ENCODE measurements at regions not wholly inside any gene's neighbourhood (a gene's known extent, or its start where the extent isn't known, plus 50 kb on each side); places are given as distances from the start of the nearest gene placed in this dataset.

- no peak overlapping the region for H2AFZ ChIP-seq (ENCODE audit: low read depth, low read length)
- no peaks in the 10 kb centered on the region for H3K36me3 ChIP-seq (ENCODE audit: insufficient read depth, low read length)
- no peaks in the 10 kb centered on the region for H3K9me3 ChIP-seq (ENCODE audit: low read length)
- no peak overlapping the region for H3K4me3 ChIP-seq (ENCODE audit: low read length)
- no peaks in the 10 kb centered on the region for H3K27me3 ChIP-seq (ENCODE audit: insufficient read depth, low read length)
- H3K4me1 ChIP-seq (ENCODE audit: insufficient read depth, low read length), result no peaks in the 10 kb centered on the region
Observed at GRCh38 chrX:78532363-78532762, 126.8 kb downstream of the RTL3 start.

GRCh38 chrX:78527818-78528217 lies 131.3 kb downstream of the RTL3 start:
- no peak overlapping the region for H2AFZ ChIP-seq (ENCODE audit: low read depth, low read length)
- H3K4me1 ChIP-seq (ENCODE audit: insufficient read depth, low read length), result no peaks in the 10 kb centered on the region
- H3K4me3 ChIP-seq (ENCODE audit: low read length), result no peak overlapping the region
- H3K36me3 ChIP-seq (ENCODE audit: insufficient read depth, low read length), result no peaks in the 10 kb centered on the region
- no peaks in the 10 kb centered on the region for H3K27me3 ChIP-seq (ENCODE audit: insufficient read depth, low read length)
- H3K9me3 ChIP-seq (ENCODE audit: low read length), result no peaks in the 10 kb centered on the region

DNA sequence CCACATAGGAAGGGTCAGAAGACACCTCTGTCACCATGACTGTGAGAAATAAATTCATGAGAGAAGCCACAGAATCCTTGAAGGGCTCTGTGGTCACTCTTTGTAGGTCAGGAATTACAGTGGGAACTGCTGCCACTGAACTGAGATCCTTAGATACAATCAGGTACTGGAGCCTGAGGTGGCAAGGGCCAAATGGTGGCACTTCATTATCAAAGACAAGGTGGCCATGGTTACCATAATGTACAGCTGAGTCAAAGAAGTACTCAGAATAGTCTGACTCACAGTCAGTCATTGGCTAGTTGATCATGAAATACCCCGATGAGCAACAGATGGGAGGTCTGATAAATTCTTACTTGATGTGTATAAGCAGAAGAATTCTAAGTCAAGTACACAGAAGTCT lies 131.9 kb downstream of the RTL3 start:
- H3K9me3 ChIP-seq (ENCODE audit: low read length), result no peaks in the 10 kb centered on the region
- no peaks in the 10 kb centered on the region for H3K36me3 ChIP-seq (ENCODE audit: insufficient read depth, low read length)
- H3K27me3 ChIP-seq (ENCODE audit: insufficient read depth, low read length), result no peaks in the 10 kb centered on the region
- no peak overlapping the region for H3K4me3 ChIP-seq (ENCODE audit: low read length)
- H3K4me1 ChIP-seq (ENCODE audit: insufficient read depth, low read length), result no peaks in the 10 kb centered on the region
- no peak overlapping the region for H2AFZ ChIP-seq (ENCODE audit: low read depth, low read length)

DNA sequence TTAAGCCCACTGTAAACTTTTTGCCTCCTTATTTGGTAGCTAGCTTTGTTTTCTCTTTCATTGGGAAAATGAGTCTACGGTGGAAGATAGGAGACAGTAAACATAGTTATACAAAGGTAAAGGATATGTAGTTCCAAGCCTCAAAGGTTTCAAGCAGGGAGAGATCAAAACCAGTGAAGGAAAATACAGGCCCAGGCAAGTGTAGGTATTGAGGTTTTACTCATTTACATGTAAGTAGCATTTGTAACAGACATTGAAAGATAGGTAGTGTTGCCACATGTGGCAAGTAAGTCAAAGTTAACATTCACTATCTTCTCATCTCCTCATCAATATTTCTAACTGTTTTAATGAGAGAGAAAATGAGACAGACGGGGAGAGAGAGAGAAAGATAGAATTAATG lies 136.5 kb downstream of the RTL3 start:
- Histone ChIP-seq H3K27me3 (ENCODE audit: insufficient read depth, low read length) (no peaks in the 10 kb centered on the region), H3K36me3 (ENCODE audit: insufficient read depth, low read length) (no peaks in the 10 kb centered on the region), H3K4me1 (ENCODE audit: insufficient read depth, low read length) (no peaks in the 10 kb centered on the region), H3K4me3 (ENCODE audit: low read length) (no peak overlapping the region), H2AFZ (ENCODE audit: low read depth, low read length) (no peak overlapping the region), H3K9me3 (ENCODE audit: low read length) (no peaks in the 10 kb centered on the region)

- Histone ChIP-seq H3K4me3 (ENCODE audit: low read length) (no peak overlapping the region), H3K36me3 (ENCODE audit: insufficient read depth, low read length) (no peaks in the 10 kb centered on the region), H2AFZ (ENCODE audit: low read depth, low read length) (no peak overlapping the region), H3K27me3 (ENCODE audit: insufficient read depth, low read length) (no peaks in the 10 kb centered on the region), H3K9me3 (ENCODE audit: low read length) (no peaks in the 10 kb centered on the region), H3K4me1 (ENCODE audit: insufficient read depth, low read length) (peaks cover 4% of the 10 kb centered on the region)
Observed at GRCh38 chrX:78517124-78517523, 142.0 kb downstream of the RTL3 start.

GRCh38 chrX:78514852-78515251 lies 144.3 kb downstream of the RTL3 start:
- Histone ChIP-seq H2AFZ (ENCODE audit: low read depth, low read length) (peak overlapping the region; percentile 36), H3K9me3 (ENCODE audit: low read length) (no peaks in the 10 kb centered on the region), H3K4me1 (ENCODE audit: insufficient read depth, low read length) (peaks cover 4% of the 10 kb centered on the region), H3K4me3 (ENCODE audit: low read length) (no peak overlapping the region), H3K36me3 (ENCODE audit: insufficient read depth, low read length) (no peaks in the 10 kb centered on the region), H3K27me3 (ENCODE audit: insufficient read depth, low read length) (no peaks in the 10 kb centered on the region)

GRCh38 chrX:78513971-78514738 lies 145.0 kb downstream of the RTL3 start:
- Histone ChIP-seq H3K36me3 (ENCODE audit: insufficient read depth, low read length) (no peaks in the 10 kb centered on the region), H2AFZ (ENCODE audit: low read depth, low read length) (peak overlapping the region; percentile 36), H3K27me3 (ENCODE audit: insufficient read depth, low read length) (no peaks in the 10 kb centered on the region), H3K9me3 (ENCODE audit: low read length) (no peaks in the 10 kb centered on the region), H3K4me3 (ENCODE audit: low read length) (no peak overlapping the region), H3K4me1 (ENCODE audit: insufficient read depth, low read length) (peaks cover 4% of the 10 kb centered on the region)

- Histone ChIP-seq H3K9me3 (ENCODE audit: low read length) (no peaks in the 10 kb centered on the region), H3K4me1 (ENCODE audit: insufficient read depth, low read length) (no peaks in the 10 kb centered on the region), H3K4me3 (ENCODE audit: low read length) (no peak overlapping the region), H2AFZ (ENCODE audit: low read depth, low read length) (no peak overlapping the region), H3K36me3 (ENCODE audit: insufficient read depth, low read length) (no peaks in the 10 kb centered on the region), H3K27me3 (ENCODE audit: insufficient read depth, low read length) (no peaks in the 10 kb centered on the region)
Observed at GRCh38 chrX:78506248-78506647, 152.9 kb downstream of the RTL3 start.

DNA sequence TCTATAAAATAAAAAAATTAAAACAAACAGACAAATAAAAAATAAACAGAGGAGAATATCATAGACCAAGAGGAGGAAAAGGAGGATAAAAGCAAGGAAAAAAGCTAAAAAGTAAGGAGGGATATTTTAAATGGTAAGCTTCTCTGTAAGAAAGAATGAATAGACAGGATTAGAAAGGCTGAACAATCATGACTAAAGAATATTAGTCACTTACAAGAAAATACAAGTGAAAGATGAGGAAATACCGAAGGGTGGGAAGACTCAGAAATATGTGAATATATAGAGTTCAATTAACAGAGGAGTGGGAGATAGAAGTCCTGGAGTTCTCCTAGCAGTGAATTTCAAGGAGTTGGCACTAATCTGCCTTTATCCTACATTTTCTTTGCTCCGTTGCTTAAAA lies 162.6 kb downstream of the RTL3 start:
- Histone ChIP-seq H3K9me3 (ENCODE audit: low read length) (no peaks in the 10 kb centered on the region), H3K27me3 (ENCODE audit: insufficient read depth, low read length) (no peaks in the 10 kb centered on the region), H3K4me3 (ENCODE audit: low read length) (no peak overlapping the region), H3K4me1 (ENCODE audit: insufficient read depth, low read length) (no peaks in the 10 kb centered on the region), H2AFZ (ENCODE audit: low read depth, low read length) (no peak overlapping the region), H3K36me3 (ENCODE audit: insufficient read depth, low read length) (no peaks in the 10 kb centered on the region)

DNA sequence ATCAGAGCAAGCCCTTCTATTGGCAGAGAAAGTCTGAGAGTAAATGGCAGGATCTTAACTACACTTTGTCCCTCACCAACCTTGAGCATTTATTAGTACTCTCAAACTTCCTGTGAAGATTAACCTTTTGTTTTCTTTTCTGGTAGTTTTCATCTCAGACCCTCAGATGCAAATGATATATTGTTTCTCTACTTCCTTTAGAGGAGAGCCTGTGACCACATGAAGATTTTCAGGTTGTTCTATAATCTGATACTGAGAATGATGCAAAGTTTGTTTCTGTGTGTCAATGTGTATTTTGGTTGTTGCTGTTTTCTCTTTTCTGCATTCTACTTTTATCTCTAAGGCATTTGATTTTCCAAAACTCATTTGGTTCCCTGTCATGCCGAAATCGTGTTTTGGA lies 165.8 kb upstream of the CYSLTR1 start:
- H2AFZ ChIP-seq (ENCODE audit: low read depth, low read length), result no peak overlapping the region
- no peaks in the 10 kb centered on the region for H3K27me3 ChIP-seq (ENCODE audit: insufficient read depth, low read length)
- no peaks in the 10 kb centered on the region for H3K9me3 ChIP-seq (ENCODE audit: low read length)
- no peak overlapping the region for H3K4me3 ChIP-seq (ENCODE audit: low read length)
- no peaks in the 10 kb centered on the region for H3K4me1 ChIP-seq (ENCODE audit: insufficient read depth, low read length)
- no peaks in the 10 kb centered on the region for H3K36me3 ChIP-seq (ENCODE audit: insufficient read depth, low read length)

GRCh38 chrX:78476701-78477100 lies 149.3 kb upstream of the CYSLTR1 start:
- Histone ChIP-seq H3K4me3 (ENCODE audit: low read length) (no peak overlapping the region), H3K4me1 (ENCODE audit: insufficient read depth, low read length) (no peaks in the 10 kb centered on the region), H3K9me3 (ENCODE audit: low read length) (no peaks in the 10 kb centered on the region)

DNA sequence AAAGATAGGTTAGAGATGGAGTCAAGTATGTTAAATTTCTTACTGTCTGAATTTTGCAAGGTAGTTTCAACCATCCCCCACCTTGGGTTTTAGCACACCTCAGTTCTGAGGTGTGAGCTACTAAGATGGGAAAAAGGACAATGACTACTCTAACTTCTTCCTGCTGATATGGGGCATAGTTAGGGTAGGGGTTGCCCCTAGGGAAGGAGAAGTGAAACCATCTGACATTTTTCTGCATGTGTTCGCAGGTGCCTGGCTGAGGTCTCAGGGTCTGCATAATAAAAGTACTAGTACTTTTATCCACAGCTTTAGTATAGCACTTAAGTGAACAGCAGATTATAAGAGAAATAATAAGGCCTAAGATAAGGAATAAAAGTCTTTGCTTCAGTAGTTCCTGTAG lies 129.5 kb upstream of the CYSLTR1 start:
- H3K27me3 ChIP-seq (ENCODE audit: insufficient read depth, low read length), result no peaks in the 10 kb centered on the region
- H3K9me3 ChIP-seq (ENCODE audit: low read length), result no peaks in the 10 kb centered on the region
- H3K36me3 ChIP-seq (ENCODE audit: insufficient read depth, low read length), result no peaks in the 10 kb centered on the region
- no peak overlapping the region for H3K4me3 ChIP-seq (ENCODE audit: low read length)
- no peaks in the 10 kb centered on the region for H3K4me1 ChIP-seq (ENCODE audit: insufficient read depth, low read length)
- no peak overlapping the region for H2AFZ ChIP-seq (ENCODE audit: low read depth, low read length)

More at GRCh38 chrX:78476701-78477100, 149.3 kb upstream of the CYSLTR1 start:
- no peak overlapping the region for H2AFZ ChIP-seq (ENCODE audit: low read depth, low read length)
- no peaks in the 10 kb centered on the region for H3K36me3 ChIP-seq (ENCODE audit: insufficient read depth, low read length)
- no peaks in the 10 kb centered on the region for H3K27me3 ChIP-seq (ENCODE audit: insufficient read depth, low read length)

DNA sequence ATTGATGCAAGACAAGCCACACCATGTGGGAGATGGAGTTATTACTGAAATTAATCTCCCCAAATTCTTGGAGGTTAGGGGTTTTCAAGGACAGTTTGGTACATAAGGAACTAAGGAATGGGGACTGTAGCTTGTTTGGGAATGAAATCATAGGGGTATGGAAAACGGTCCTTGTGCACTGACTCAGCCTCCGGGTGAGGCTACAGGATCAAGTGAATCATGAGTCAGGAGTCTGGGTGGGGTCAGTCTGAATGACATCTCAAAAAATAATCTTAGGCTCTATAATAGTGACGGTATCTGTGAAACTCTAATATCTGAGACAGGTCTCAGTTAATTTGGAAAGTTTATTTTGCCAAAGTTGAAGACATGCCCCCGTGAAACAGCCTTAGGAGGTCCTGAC lies 128.5 kb upstream of the CYSLTR1 start:
- Histone ChIP-seq H3K4me3 (ENCODE audit: low read length) (no peak overlapping the region), H2AFZ (ENCODE audit: low read depth, low read length) (no peak overlapping the region), H3K4me1 (ENCODE audit: insufficient read depth, low read length) (no peaks in the 10 kb centered on the region), H3K27me3 (ENCODE audit: insufficient read depth, low read length) (no peaks in the 10 kb centered on the region), H3K36me3 (ENCODE audit: insufficient read depth, low read length) (no peaks in the 10 kb centered on the region), H3K9me3 (ENCODE audit: low read length) (no peaks in the 10 kb centered on the region)

- no peaks in the 10 kb centered on the region for H3K4me1 ChIP-seq (ENCODE audit: insufficient read depth, low read length)
- H3K36me3 ChIP-seq (ENCODE audit: insufficient read depth, low read length), result no peaks in the 10 kb centered on the region
- no peak overlapping the region for H3K4me3 ChIP-seq (ENCODE audit: low read length)
- no peak overlapping the region for H2AFZ ChIP-seq (ENCODE audit: low read depth, low read length)
- no peaks in the 10 kb centered on the region for H3K9me3 ChIP-seq (ENCODE audit: low read length)
- H3K27me3 ChIP-seq (ENCODE audit: insufficient read depth, low read length), result no peaks in the 10 kb centered on the region
Observed at GRCh38 chrX:78452356-78452755, 124.9 kb upstream of the CYSLTR1 start.
